ENCODE measurements at regions not wholly inside any gene's neighbourhood (a gene's known extent, or its start where the extent isn't known, plus 50 kb on each side); places are given as distances from the start of the nearest gene placed in this dataset.

DNA sequence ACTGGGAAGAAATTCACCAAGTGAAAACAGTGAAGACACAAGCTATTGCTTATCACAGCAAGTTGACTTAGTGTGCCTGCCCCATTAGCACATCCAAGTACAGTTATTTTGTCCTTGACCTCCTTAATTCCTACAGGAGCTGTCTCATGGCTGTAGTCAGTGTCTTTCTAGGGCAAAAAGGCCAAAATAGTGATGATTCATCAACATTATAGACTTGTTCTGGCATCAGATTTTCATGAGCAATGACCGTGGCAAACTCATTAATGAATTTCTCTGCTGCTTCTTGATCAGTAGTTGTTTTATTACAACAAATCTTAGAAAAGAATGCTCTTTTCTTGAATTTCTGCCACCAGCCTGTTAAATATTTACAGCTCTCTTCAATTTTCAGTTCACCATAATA is 1169.3 kb upstream of the DDX18 start:
- TF ChIP-seq CTCF (IDR thresholded peaks at IDR 0.05) (no peak), EZH2 (IDR thresholded peaks at IDR 0.05) (no peak)

All from neural progenitor cell (in vitro differentiated cells).